Rectal smooth muscle tissue (tissue), 1 donor: ENCODE measurements at regions not wholly inside any gene's neighbourhood (a gene's known extent, or its start where the extent isn't known, plus 50 kb on each side); places are given as distances from the start of the nearest gene placed in this dataset.

Source experiments
- H3K27ac ChIP-seq: one replicate; pipeline ENCODE4 v1.7.0; 2013; ENCODE audit warnings: low read depth, low read length, inconsistent platforms
- H3K27me3 ChIP-seq: one replicate; pipeline ENCODE4 v1.7.0; 2013; ENCODE audit warnings: low read length; ENCODE audit not compliant: control insufficient read depth, insufficient read depth
- H3K36me3 ChIP-seq: one replicate; pipeline ENCODE4 v1.7.0; 2013; ENCODE audit warnings: low read length; ENCODE audit not compliant: control insufficient read depth, insufficient read depth
- H3K4me1 ChIP-seq: one replicate; pipeline ENCODE4 v1.7.0; 2013; ENCODE audit warnings: low read length; ENCODE audit not compliant: control insufficient read depth, insufficient read depth
- H3K4me3 ChIP-seq: one replicate; pipeline ENCODE4 v1.7.0; 2013; ENCODE audit warnings: low read length
- H3K9ac ChIP-seq: one replicate; pipeline ENCODE4 v1.7.0; 2013; ENCODE audit warnings: low read length

DNA sequence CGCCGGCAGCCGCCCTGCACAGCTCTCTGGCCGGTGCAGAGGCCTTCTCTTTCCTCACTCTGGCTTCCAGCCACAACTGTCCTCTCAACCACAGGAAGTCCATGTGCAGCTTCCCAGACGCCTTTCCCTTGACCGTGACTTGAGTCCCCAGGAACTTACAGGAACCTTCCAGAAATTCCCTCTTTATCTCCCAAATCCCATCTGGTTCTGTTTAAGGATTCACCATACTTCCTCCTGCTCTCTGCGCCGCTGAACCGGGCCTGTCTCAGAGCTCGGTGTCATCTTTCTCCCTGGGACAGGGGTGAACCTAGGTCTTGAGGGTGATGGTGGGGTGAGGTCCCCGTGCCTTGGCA, 65.2 kb upstream of the ZNF469 start:
- Histone ChIP-seq H3K4me1 (no peaks in the 10 kb centered on the region), H3K4me3 (no peak overlapping the region), H3K27me3 (no peaks in the 10 kb centered on the region), H3K27ac (no peak overlapping the region), H3K36me3 (no peaks in the 10 kb centered on the region), H3K9ac (no peak overlapping the region)

- H3K9ac ChIP-seq, result no peak overlapping the region
- no peak overlapping the region for H3K27ac ChIP-seq
- no peaks in the 10 kb centered on the region for H3K4me1 ChIP-seq
- no peaks in the 10 kb centered on the region for H3K27me3 ChIP-seq
- no peaks in the 10 kb centered on the region for H3K36me3 ChIP-seq
- no peak overlapping the region for H3K4me3 ChIP-seq
Measured at GRCh38 chr16:88318051-88318450, 64.7 kb upstream of the ZNF469 start.

GRCh38 chr16:88318521-88318920, 64.2 kb upstream of the ZNF469 start:
- Histone ChIP-seq H3K27ac (no peak overlapping the region), H3K4me1 (no peaks in the 10 kb centered on the region), H3K4me3 (no peak overlapping the region), H3K9ac (no peak overlapping the region), H3K36me3 (no peaks in the 10 kb centered on the region), H3K27me3 (no peaks in the 10 kb centered on the region)

GRCh38 chr16:88319116-88319965, 63.4 kb upstream of the ZNF469 start:
- H3K9ac ChIP-seq, result no peak overlapping the region
- no peaks in the 10 kb centered on the region for H3K4me1 ChIP-seq
- H3K27ac ChIP-seq, result no peak overlapping the region
- no peak overlapping the region for H3K4me3 ChIP-seq
- H3K36me3 ChIP-seq, result no peaks in the 10 kb centered on the region
- no peaks in the 10 kb centered on the region for H3K27me3 ChIP-seq

DNA sequence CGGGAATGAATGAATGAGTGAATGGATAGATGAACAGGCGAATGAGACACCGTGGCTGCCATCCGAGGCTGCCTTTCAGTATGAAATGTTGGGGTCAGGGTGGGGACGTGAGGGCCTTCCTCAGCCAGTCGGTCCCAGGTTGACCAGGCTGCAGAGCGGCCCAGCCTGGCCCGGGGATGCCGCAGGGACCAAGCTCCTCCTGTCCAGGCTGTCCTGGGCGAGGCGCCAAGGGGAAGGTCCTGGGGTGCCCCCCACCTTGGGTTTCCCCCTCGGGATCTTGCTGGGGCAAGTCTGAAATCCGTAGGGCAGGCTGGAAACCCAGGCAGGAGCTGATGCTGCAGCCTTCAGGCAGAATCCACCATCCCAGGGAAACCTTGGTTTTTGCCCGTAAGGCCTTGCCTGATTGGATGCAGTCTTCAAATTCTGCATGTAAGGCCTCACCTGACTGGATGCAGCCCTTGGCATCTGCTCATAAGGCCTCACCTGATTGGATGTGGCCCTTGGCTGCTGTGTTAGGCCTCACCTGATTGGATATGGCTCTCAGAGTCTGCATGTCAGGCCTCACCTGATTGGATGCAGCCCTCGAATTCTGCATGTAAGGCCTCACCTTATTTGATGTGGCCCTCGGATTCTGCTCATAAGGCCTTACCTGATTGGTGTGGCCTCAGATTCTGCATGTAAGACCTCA, 61.7 kb upstream of the ZNF469 start:
- Histone ChIP-seq H3K36me3 (no peaks in the 10 kb centered on the region), H3K27ac (no peak overlapping the region), H3K4me3 (no peak overlapping the region), H3K9ac (no peak overlapping the region), H3K27me3 (no peaks in the 10 kb centered on the region), H3K4me1 (no peaks in the 10 kb centered on the region)

DNA sequence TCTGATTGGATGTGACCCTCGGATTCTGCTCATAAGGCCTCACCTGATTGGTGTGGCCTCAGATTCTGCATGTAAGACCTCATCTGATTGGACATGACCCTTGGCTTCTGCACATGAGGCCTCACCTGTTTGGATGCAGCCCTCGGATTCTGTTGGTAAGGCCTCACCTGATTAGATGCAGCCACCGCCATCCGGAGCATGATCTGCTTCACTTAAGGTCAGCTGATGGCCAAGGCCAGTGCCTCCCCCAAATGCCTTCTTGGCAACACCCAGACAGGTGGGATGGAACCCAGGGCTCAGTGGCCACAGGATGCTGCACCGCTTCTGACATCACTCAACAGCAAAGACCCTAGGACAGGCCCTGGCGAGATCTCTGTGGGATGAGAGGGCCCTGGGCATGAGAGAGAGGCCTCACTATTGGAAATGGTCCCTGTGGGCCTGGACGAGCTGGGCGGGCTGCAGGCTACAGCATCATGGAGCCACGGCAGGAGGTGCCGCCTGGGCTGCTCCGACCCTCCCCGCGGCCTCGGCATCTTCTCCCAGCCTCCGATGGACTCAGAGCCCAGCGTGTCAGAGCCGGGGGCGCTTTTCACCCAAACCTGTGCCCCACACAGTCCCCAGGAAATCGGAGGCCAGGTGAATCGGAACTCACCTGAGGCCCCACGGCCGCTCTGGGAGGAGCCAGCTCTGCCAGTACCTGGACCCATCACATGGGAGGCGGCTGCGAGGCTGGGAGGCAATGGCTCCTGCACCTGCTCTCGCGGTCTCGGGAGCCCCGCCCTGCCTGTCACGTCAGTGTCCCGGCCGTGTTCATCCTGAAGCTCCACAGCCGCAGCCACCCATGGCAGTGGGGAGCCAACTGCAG, 60.9 kb upstream of the ZNF469 start:
- H3K4me1 ChIP-seq, result no peaks in the 10 kb centered on the region

GRCh38 chr16:88322500-88322970, 60.2 kb upstream of the ZNF469 start:
- Histone ChIP-seq H3K4me3 (no peak overlapping the region), H3K36me3 (no peaks in the 10 kb centered on the region), H3K27me3 (no peaks in the 10 kb centered on the region), H3K9ac (no peak overlapping the region), H3K27ac (no peak overlapping the region), H3K4me1 (no peaks in the 10 kb centered on the region)

More for the DNA sequence above, 60.9 kb upstream of the ZNF469 start:
- no peak overlapping the region for H3K9ac ChIP-seq
- H3K27me3 ChIP-seq, result no peaks in the 10 kb centered on the region
- H3K36me3 ChIP-seq, result no peaks in the 10 kb centered on the region
- H3K4me3 ChIP-seq, result no peak overlapping the region
- no peak overlapping the region for H3K27ac ChIP-seq

DNA sequence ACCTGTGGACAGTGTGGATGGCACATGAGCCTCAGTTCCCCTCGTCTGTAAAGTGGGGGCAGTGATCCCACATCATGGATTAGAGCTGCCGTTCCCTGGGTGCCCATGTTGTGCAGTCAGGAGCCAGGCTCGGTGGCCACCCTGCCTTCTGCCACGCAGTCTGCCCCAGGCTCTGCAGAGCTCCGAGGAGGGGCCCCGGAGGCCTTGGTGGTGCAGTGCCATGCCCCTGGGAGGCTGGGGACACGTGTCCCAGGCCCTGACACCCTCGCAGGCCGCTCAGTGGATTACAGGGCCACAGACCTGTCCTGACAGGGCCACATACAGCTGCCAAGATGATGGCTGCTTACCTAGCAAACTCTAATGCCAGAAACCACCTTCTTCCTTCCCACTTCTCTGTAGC, 59.7 kb upstream of the ZNF469 start:
- Histone ChIP-seq H3K27ac (no peak overlapping the region), H3K9ac (no peak overlapping the region), H3K27me3 (no peaks in the 10 kb centered on the region), H3K4me3 (no peak overlapping the region), H3K36me3 (no peaks in the 10 kb centered on the region), H3K4me1 (no peaks in the 10 kb centered on the region)

GRCh38 chr16:88323546-88324330, 59.0 kb upstream of the ZNF469 start:
- Histone ChIP-seq H3K36me3 (no peaks in the 10 kb centered on the region), H3K4me3 (no peak overlapping the region), H3K27ac (no peak overlapping the region), H3K27me3 (no peaks in the 10 kb centered on the region), H3K4me1 (no peaks in the 10 kb centered on the region), H3K9ac (no peak overlapping the region)

DNA sequence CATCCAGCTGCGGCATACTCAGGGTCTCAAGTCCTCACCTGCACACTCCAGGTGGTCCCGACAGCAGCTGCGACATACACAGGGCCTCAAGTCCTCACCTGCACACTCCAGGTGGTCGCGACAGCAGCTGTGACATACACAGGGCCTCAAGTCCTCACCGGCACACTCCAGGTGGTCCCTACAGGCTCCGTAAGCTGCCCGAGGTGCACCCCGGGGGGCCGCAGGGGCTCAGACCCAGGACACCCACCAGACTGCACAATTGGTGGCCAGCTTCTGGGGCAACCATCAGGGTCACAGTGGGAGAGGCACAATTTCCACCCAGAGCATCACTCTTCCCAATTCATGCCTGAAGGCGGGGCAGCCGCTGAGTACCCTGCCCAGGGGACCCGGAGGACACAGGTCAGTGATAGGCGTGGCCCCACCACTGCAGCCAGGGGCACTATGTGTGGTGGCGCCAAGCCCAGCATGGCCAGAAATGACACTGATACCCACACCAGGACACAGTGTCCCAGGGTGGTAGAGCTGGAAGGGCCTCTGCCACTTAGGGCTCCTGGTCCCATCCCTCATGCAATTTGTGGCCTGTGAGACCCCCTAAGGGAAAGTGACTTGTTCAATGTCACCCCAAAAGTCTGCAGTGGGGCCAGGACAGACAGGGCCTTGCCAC, 57.5 kb upstream of the ZNF469 start:
- Histone ChIP-seq H3K36me3 (no peaks in the 10 kb centered on the region), H3K9ac (no peak overlapping the region), H3K27me3 (no peaks in the 10 kb centered on the region), H3K4me1 (no peaks in the 10 kb centered on the region), H3K4me3 (no peak overlapping the region), H3K27ac (no peak overlapping the region)

- H3K27me3 ChIP-seq, result no peaks in the 10 kb centered on the region
- H3K4me1 ChIP-seq, result no peaks in the 10 kb centered on the region
- H3K27ac ChIP-seq, result no peak overlapping the region
- H3K9ac ChIP-seq, result no peak overlapping the region
- no peaks in the 10 kb centered on the region for H3K36me3 ChIP-seq
- H3K4me3 ChIP-seq, result no peak overlapping the region
Measured at GRCh38 chr16:88325976-88326375, 56.8 kb upstream of the ZNF469 start.
